ENCODE measurements at regions not wholly inside any gene's neighbourhood (a gene's known extent, or its start where the extent isn't known, plus 50 kb on each side); places are given as distances from the start of the nearest gene placed in this dataset.

- no peak for TF ChIP-seq CTCF (IDR thresholded peaks at IDR 0.05)
- no peak for TF ChIP-seq POLR2AphosphoS5 (IDR thresholded peaks at IDR 0.05)
These were observed 223.3 kb upstream of the TCERG1L start for GRCh38 chr10:131534836-131535235.

Data from gastroesophageal sphincter (tissue), 3 donors.